Erythroblast (primary cell): ENCODE measurements at regions not wholly inside any gene's neighbourhood (a gene's known extent, or its start where the extent isn't known, plus 50 kb on each side); places are given as distances from the start of the nearest gene placed in this dataset.

Source experiments
- GATA1 ChIP-seq: IDR thresholded peaks from 2 replicates; pipeline ENCODE4 v1.6.1; 2011; ENCODE audit warnings: low read depth, mild to moderate bottlenecking, control low read depth, low read length, moderate library complexity
- POLR2A ChIP-seq: IDR thresholded peaks from 2 replicates; pipeline ENCODE4 v1.6.1; 2011; ENCODE audit warnings: mild to moderate bottlenecking, low read length

- no peak for TF ChIP-seq POLR2A
- no peak for TF ChIP-seq GATA1
Observed at GRCh38 chr4:187357821-187358220, 634.2 kb upstream of the FAT1 start.
